ENCODE measurements at regions not wholly inside any gene's neighbourhood (a gene's known extent, or its start where the extent isn't known, plus 50 kb on each side); places are given as distances from the start of the nearest gene placed in this dataset.
A peak's percentile ranks its signal among the peaks of the same experiment; 100 is the strongest.

DNA sequence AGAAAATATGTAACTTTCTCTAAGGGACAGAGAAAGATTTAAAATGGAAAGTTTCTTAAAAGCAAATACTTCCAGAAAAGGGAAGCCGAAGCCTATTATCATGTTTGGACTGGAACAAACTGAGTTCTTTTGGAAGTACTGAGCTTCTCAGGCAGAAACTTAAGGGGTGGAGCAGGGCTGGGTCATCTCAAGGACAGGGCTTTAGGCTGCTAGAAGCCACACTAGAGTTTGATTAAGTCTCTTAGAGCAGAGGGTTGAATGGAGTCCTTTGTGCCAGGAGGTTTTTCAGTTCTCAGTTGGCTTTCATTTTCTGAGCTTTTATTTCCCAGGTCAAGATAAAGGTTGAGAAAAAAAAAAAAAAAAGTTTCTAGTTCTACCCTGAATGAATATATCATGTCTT is 432.7 kb downstream of the SLITRK5 start:
- DNase-seq = no peak

DNA sequence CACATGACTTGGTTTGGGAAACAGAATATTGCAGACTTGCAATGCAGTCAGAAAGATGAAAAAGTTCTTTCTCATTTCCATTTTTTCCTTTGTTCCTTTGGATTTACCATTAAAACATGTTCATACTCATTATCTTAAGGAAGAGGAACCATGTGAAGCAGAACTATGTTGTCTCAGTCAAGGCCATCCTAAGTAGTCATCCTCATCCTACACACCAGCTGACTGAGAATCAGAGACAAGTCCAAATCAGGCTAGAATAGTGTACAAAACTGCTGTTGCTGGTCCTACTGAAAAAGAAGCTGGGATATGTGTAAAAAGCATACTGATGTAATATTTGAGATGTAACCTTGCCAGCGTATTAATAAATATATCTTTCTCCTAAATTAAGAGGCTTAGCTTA is 433.4 kb downstream of the SLITRK5 start:
- DNase-seq = no peak

DNA sequence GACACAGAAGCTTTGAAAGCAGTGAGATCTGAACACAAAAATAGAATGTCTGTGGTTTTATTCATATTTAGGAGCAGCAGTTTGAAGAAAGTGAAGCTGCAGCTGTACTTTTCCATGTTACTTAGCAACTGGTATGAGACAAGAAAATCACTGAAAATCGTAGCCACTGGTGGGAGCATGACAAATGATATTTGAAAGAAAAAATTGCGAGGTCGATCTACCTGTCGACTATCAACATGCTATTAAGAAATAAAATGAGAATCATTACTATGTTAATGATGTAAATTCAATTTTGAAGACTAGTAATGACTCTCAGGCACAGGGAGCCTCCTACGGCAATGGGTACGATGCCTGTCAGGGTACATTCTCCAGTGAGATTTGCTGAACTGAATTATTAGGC is 436.4 kb downstream of the SLITRK5 start:
- no peak for DNase-seq

DNA sequence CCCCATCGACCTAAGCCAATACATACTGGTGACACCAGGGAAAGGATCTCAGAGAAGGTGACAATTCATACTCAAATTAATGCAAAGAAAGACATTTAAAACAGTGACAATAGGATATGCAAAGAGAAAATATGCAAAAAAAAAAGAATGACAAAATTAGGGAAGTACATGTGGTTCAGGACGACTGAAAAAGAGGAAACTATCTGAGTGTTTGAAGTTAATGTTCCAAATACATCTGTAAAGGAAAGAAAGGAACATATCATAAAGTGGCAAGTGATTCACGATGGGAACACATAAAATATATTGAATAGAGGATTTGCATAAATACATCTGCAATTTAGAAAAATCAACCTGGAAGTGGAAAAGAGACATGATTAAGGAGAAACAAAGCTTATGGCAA is 441.4 kb downstream of the SLITRK5 start:
- DNase-seq = no peak

DNA sequence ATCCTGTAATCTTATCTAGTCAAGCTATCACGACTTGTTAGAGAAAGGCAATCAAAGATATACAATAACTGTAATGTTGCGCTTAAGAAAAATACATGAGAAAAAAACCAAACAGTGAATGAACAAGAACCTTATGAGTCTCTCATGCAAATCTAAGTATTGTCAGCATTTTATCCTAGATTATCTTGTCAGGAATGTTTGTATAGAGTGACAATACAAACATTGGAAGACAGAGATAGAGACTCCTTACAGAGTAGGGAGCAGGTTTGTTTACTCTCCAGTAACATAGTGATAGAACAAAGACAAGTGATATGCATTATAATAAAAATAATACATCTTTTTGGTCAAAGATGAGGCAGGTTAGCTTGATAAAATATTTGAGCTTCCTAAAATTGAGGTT is 444.8 kb downstream of the SLITRK5 start:
- DNase-seq = peak; percentile 41

DNA sequence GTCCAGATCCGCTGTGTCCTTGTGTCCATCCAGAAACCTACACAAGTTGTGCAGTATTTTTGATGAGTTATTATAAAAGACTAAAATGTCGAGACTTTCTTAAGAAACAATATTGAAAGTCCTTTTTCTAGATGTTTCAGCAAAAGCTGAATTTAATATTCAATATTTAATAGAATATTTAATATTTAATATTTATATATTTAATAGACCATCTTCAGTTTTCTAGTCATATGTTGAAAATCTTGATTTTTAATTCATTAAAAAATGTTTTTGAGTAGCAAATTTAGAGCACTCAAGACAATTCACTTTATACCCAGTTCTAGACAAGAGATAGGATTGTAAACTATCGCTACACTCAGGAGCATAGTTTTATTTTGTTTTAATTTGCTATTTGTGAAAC is 447.8 kb downstream of the SLITRK5 start:
- DNase-seq = no peak

DNA sequence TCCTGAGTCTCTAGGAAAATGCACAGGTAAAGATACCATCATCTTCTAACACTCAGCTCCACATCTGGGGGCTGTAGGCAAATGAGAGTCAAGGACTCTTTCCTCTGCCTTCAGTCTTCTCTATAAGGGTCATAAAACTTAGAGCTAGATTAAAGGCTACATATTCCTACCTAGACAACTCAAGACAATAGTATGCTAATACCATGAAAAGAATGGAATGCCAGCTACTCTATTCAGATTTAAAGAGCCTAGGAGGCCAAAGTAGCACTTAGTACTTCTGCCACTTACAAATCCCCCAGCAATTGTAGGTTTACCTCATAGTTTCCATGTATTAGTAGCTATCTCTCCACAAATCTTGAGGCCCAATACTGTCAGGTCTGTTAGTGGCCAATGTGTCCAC is 453.0 kb downstream of the SLITRK5 start:
- no peak for DNase-seq

DNA sequence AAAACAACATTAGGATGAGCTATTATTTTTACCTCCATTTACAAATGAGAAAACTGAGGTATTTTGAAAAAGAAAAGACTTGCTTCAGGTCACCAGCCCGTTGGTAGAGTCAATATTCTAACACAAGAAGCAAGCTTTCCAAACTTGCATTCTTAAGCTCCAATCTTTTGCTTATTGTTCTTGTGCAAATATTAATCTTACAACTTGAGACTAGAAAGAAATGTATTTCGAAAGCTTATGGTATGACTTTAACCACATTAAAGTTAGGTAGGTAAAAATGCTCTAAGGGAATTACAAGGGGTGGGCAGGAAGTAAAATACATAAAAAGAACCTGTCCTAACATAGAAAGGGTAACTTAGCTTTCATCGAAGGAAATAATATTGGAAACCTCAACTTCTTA is 453.9 kb downstream of the SLITRK5 start:
- no peak for DNase-seq

DNA sequence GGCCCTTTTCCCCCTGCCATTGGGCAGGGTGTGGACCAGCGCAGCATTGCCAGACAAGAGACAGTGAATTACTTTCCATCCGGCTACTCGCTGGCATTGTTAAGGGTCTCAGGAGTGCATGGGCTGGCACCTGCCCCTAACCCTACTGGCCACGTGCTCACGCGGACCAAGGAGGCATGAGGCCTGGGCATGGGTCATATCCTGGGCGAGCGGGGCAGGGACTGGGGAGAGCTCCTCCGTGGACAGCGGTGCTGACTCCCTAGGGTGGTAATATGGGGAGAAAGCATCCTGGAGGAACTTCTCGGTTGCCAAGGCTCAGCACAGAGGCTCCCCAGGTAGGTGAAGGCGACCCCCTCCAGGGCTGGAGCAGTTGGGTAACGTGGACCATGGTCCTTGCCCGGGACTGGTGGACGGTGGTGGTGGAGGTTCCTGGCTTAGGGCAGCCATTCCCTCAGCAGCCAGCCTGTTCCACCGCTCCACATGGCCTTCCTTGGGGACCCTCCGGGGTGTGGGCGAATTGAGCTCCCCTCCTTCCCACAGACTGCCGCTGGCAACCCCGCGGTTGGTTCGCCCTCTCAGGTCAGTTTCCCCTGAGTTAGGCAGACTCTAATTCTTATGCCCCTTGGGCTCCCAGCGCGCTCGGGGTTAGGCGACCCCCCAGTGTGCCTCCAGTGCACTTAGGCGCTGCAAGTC is 465.1 kb downstream of the SLITRK5 start:
- no peak for DNase-seq

DNA sequence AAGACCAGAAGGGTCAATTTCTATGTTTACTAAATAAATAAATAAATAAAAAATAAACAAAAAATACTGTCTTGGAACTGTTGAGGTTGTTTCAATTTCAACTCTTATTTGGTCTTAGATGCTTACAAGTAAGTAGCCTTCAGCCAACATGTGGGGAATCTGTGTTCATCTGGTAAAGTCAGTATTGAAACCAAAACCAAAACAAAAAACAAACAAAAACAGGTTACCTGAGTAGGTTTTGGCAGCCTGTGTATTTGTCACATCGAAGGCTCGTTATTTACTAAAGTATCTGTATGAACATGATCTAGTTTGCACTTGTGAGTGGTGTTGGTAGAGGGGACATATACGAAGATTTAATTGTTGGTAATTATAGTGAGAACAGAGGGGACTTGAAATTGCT is 471.5 kb downstream of the SLITRK5 start:
- peak; percentile 4 for DNase-seq

DNA sequence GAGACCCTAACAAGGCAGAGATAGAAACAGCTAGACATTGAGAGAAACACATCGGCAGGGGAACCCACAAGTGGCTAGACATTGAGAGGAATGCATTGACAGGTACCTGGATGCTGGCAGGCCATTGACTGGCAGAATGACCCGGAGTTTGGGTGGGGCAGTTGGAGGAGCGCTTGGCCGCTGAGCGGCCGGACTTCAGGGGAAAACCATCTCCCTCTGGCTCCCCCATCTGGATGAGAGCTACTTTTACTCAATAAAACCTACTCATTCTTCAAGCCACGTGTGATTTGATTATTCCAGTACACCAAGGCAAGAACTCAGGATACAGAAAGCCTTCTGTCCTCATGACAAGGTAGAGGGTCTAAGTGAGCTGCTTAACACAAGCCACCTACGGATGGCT is 473.4 kb downstream of the SLITRK5 start:
- no peak for DNase-seq

DNA sequence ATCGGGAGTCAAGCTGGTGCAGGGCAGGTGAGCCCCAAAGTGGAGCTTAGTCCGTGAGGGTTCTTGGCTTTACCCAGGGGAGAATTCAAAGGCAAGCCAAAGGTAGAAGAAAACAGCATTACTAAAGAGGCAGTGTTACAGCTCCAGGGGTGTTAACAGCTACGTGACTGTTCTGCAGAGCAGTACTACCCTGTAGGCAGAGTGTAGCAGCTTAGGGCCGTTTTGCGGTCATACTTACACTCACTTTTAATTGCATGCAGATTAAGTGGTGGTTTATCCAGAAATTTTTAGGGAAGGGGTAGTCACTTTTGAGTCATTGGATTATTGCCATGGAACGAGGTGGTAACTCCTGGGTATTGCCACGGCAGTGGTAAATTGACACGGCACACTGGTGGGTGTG is 482.2 kb downstream of the SLITRK5 start:
- DNase-seq = no peak

DNA sequence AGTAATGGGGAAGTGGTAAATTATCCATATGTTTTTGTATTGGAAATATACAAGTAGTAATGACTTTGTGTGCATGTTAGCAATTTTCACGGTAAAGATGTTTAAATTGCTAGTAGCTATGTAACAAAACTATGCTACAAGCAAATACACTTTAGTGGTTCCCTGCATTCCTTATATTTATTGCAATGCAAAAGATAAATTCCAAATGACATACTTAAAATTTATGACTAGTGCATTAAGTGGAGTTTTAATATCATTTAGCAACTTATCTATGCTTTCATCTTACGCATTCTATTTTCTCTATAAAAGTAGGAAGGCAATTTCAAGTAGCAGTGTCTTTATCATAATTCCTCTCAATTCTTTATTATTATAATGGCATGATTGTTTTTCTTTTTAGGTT is 482.8 kb downstream of the SLITRK5 start:
- DNase-seq = no peak

DNA sequence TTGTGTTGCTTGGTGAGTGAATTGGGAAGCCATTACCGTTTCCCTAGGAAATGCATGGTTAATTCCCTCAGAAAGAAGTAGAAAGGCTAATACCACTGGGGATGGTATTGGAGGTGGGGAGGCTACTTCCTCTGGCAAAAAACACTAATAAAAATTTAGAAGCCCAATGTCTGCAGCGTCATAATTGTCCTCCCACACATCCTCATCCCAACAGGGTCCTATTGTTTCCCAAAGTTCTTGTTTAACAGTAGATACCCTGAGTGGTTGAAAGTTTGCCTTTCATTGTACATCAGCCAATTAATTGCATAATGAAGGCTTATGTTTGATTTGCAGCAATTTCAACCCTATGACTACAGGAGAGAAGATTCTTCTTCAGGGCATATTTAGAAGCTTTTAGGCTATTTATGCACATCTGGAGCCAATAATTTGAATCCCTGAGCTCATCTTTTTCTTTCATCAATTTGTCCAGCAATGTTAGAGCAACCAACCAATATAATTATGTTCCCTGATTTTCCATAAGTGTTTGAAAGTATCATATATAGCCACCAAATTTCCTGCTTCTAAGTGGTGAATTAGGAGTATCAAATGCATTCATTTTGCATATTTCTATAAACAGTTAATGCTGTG is 491.0 kb downstream of the SLITRK5 start:
- no peak for DNase-seq

DNA sequence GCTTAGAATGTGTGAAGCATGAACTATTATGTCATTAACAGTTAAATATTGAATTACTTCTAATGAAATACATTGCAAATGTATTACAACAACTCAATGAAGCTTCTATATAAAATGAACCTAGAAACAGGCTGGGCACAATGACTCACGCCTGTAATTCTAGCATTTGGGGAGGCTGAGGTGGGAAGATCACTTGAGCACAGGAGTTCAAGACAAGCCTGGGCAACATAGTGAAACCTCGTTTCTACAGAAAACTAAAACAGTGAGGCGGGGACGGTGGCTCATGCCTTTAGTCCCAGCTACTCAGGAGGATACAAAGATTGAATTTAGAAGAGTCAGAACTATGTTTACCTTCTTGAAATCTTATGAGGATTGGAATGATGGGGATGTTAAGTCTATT is 505.1 kb downstream of the SLITRK5 start:
- no peak for DNase-seq

DNA sequence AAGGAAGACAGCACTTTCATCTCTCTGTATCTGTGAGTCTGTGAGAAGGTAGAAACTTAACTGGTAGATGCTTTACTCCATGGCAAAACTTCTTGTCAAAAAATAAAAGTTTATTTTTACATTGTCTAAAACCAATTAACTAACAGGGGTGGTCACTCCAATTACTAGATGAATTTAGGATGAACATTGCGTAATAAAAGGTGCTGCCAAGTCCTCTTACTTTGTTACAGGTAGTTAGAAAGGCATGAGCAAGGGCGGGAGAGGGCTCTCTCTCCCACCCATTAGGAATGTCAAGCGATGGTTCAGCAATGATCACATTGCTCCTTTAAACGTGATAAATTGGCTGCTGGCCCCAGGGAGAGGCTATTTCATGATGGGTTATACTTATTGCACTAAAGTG is 512.3 kb downstream of the SLITRK5 start:
- DNase-seq = no peak

DNA sequence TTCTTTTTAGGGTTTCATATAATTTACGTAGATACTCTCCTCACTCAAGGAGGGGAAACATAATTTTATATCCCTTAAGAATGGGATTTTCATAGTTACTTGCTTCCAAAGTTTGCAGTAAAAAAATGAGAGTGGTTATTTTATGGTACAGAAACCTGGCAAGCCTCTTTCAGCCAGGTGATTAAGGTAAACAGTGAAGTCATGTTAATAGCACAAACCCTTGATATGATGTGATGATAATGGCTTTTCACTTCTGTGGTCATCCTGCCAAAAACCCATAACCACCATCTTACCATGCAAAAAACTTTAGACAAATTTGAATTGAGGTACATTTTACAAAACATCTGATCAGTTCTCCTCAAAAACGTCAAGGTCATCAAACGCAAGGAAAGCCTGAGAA is 517.8 kb downstream of the SLITRK5 start:
- no peak for DNase-seq

DNA sequence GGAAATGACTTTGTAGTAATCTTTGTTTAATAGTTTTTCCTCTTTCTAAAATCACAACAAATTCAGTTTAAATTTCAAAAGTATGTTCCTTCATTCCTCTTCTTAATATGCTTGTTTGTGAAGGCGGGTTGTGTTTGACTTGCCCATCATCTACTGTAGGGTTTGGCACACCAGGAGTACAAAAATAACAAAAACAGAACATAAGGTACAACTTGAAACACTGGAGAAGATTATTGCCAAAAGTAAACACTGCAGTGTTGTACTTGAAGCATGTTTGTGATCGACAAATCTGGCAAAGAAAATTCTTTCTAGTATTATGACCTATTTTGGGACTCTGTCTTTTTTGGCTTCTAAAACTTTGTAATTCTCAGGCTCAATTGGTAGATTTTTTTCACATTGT is 518.6 kb downstream of the SLITRK5 start:
- no peak for DNase-seq

DNA sequence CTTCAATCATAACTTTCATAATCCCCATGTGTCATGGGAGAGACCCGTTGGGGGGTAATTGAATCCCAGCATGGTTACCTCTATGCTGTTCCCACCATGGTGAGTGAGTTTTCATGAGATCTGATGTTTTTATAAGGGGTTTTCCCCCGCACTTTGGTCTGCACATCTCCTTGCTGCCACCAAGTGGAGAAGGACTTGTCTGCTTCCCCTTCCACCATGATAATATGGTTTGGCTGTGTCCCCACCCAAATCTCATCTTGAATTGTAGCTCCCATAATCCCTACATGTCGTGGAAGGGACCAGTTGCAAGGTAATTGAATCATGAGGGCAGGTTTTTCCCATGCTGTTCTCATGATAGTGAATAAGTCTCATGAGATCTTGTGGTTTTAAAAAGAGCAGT is 524.9 kb downstream of the SLITRK5 start:
- DNase-seq = no peak

DNA sequence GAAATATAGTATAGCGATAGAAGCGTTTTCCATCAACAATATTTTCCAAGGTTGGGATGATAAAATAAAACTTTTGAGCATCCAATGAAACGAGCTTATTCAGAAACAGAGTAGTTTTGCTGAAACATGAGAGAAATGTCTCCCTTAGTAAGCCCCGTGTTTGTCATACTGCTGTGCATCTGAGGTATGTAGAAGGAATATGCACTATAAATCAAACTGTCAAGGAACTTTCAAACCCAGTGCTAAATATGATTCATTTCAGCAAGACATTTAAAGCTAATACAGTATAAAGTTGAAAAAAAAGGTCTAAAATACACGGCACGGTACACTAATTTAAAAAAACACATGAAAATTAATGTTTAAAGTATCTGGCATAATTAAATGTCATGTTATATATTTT is 546.2 kb downstream of the SLITRK5 start:
- no peak for DNase-seq

DNA sequence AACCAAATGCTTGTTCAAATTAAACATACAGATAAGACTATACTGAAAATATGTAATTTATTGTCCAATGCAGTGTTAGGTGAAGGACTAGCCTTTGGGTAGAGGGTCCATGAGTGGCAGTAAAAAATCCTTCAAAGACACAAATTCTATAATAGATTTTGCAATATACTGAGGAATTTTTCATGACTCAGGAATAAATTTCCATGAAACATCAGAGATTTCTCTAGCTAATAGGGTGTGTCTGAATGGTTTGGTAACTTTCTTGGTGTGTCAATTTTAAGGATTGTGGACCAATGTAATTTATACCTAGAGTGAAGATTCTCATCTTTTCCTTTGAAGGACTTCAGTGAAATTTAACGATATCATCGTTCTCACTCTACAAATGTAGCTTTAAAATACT is 546.7 kb downstream of the SLITRK5 start:
- DNase-seq = no peak

DNA sequence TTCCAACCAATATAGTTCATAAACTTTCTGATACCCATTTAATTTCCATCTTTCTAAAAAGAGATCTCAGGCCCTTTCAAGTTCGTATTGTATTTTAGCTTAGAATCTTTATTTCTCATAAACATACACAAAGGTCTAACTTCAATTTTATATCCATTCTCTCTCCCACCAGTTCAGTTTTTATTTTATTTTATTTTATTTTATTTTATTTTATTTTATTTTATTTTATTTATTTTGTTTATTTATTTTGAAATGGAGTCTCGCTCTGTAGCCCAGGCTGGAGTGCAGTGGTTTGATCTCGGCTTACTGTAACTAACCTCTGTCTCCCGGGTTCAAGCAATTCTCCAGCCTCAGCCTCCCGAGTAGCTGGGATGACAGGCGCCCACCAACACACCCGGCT is 552.8 kb downstream of the SLITRK5 start:
- no peak for DNase-seq

DNA sequence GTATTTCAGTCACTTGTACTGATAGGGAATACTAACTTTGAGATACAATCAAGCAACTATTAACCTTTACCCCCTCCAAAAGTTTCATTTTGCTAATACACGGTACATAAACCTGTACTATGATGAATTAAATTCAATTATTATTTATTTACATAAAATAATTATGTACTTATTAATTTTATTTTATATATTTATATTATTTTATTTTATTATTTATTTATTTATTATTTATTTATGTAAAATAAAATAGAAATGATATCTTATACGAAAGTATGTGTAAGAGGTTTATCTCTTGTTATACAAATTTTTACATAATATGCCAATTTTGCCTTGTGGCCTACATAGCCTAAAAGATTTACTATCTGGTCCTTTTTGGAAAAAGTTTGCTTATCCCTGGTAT is 564.3 kb downstream of the SLITRK5 start:
- DNase-seq = no peak

DNA sequence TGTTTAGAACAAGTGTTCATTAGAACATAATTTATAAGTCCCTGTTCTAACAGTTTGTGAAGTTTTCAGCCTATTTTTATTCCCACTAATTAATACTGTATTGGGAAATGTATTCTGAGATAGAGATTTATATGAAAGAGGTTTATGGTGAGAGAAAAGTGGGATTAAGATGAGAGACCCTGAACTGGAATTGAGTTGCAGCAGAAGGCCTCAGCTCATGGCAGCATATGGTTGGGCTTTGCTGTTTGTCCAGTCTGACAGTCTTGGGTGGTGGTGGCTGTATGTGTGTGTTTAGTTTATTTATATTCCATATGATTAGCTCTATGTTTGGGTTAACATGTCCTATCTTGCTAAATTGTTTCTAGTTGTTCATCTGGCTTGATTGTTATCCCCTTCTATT is 575.1 kb downstream of the SLITRK5 start:
- peak; percentile 3 for DNase-seq

DNA sequence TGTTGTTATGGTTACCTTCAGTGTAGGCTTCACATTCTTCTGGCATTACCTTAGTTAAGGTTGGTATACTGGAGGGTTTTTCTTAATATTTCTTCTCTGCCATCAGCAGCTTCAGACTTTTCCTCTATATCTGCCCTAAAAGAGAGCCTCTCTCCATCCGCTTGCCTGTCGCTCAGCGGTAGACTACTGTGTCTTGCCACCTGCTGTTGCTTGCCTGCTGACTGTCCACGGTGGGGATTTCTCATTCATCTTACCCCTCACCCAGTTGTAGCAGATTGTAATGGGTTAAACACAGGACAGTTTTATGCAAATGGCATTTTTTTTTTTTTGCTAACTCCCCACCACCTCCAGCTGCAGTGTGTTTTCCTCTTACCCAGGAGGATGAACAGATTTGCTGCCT is 577.2 kb downstream of the SLITRK5 start:
- DNase-seq = no peak

Measured in DMS53 (cell line).